NT2/D1 (cell line): ENCODE measurements at regions not wholly inside any gene's neighbourhood (a gene's known extent, or its start where the extent isn't known, plus 50 kb on each side); places are given as distances from the start of the nearest gene placed in this dataset.

Experiments used
- SUZ12 ChIP-seq: IDR thresholded peaks from 2 replicates; pipeline ENCODE4 v1.6.1; 2011; ENCODE audit not compliant: insufficient read length, insufficient read depth; ENCODE audit errors: extremely low read depth
- YY1 ChIP-seq: IDR thresholded peaks from 2 replicates; pipeline ENCODE4 v1.6.1; 2011; ENCODE audit not compliant: insufficient read length, insufficient read depth
- ZNF274 ChIP-seq: IDR thresholded peaks from 2 replicates; pipeline ENCODE4 v1.6.1; 2011; ENCODE audit warnings: mild to moderate bottlenecking, low read depth, low read length

DNA sequence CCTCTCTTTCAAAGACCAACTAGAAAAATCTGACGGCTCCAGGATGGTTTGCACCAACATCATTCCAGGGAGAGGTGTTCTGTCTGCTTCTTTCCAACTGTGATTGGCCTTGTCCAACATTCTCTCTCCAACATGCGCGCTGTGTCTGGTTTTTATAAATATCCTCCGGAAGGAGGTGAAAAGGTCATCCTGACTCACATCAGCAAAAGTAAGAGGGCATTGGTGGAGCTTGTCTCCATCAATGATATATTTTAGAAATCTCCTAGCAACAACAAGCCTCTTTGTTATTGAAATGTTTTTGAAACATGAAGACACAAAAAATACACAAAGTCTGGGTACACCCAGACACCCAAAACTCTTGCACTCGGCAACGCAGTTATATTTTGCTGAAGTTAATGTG is 475.3 kb upstream of the JARID2 start:
- TF ChIP-seq ZNF274 = no peak
- TF ChIP-seq YY1 = no peak
- no peak for TF ChIP-seq SUZ12
